ENCODE measurements at regions not wholly inside any gene's neighbourhood (a gene's known extent, or its start where the extent isn't known, plus 50 kb on each side); places are given as distances from the start of the nearest gene placed in this dataset.

GRCh38 chr20:24261351-24261750, 208.1 kb upstream of the SYNDIG1 start:
- DNase-seq (ENCODE audit: low spot score) = no peak

- peak; percentile 6 for DNase-seq (ENCODE audit: low spot score)
Observed at GRCh38 chr20:24257171-24257570, 212.3 kb upstream of the SYNDIG1 start.

GRCh38 chr20:24256307-24256706, 213.1 kb upstream of the SYNDIG1 start:
- DNase-seq (ENCODE audit: low spot score) = no peak

- DNase-seq (ENCODE audit: low spot score) = no peak
Observed at GRCh38 chr20:24254480-24254879, 214.9 kb upstream of the SYNDIG1 start.

- DNase-seq (ENCODE audit: low spot score) = no peak
Observed at GRCh38 chr20:24253321-24253720, 216.1 kb upstream of the SYNDIG1 start.

- DNase-seq (ENCODE audit: low spot score) = no peak
Observed at GRCh38 chr20:24245094-24245493, 224.3 kb upstream of the SYNDIG1 start.

- no peak for DNase-seq (ENCODE audit: low spot score)
Observed at GRCh38 chr20:24242763-24243162, 226.7 kb upstream of the SYNDIG1 start.

- DNase-seq (ENCODE audit: low spot score) = no peak
Observed at GRCh38 chr20:24241466-24241865, 228.0 kb upstream of the SYNDIG1 start.

GRCh38 chr20:24236963-24237362, 232.5 kb upstream of the SYNDIG1 start:
- DNase-seq (ENCODE audit: low spot score) = no peak

- DNase-seq (ENCODE audit: low spot score) = no peak
Observed at GRCh38 chr20:24236201-24236600, 233.2 kb upstream of the SYNDIG1 start.

GRCh38 chr20:24235296-24236175, 233.9 kb upstream of the SYNDIG1 start:
- DNase-seq (ENCODE audit: low spot score) = no peak

- no peak for DNase-seq (ENCODE audit: low spot score)
Observed at GRCh38 chr20:24227600-24227999, 239.0 kb upstream of the GGTLC1 start.

GRCh38 chr20:24212494-24212893, 223.9 kb upstream of the GGTLC1 start:
- DNase-seq (ENCODE audit: low spot score) = no peak

GRCh38 chr20:24211972-24212371, 223.4 kb upstream of the GGTLC1 start:
- no peak for DNase-seq (ENCODE audit: low spot score)

- DNase-seq (ENCODE audit: low spot score) = no peak
Observed at GRCh38 chr20:24210356-24210755, 221.8 kb upstream of the GGTLC1 start.

GRCh38 chr20:24208652-24209051, 220.1 kb upstream of the GGTLC1 start:
- DNase-seq (ENCODE audit: low spot score) = no peak

- no peak for DNase-seq (ENCODE audit: low spot score)
Observed at GRCh38 chr20:24207803-24208300, 219.3 kb upstream of the GGTLC1 start.

- DNase-seq (ENCODE audit: low spot score) = no peak
Observed at GRCh38 chr20:24206995-24207394, 218.4 kb upstream of the GGTLC1 start.

- DNase-seq (ENCODE audit: low spot score) = no peak
Observed at GRCh38 chr20:24203526-24204183, 215.1 kb upstream of the GGTLC1 start.

- DNase-seq (ENCODE audit: low spot score) = no peak
Observed at GRCh38 chr20:24199501-24199900, 210.9 kb upstream of the GGTLC1 start.

- no peak for DNase-seq (ENCODE audit: low spot score)
Observed at GRCh38 chr20:24194143-24194542, 205.6 kb upstream of the GGTLC1 start.

- DNase-seq (ENCODE audit: low spot score) = no peak
Observed at GRCh38 chr20:24190905-24191304, 202.3 kb upstream of the GGTLC1 start.

GRCh38 chr20:24185791-24186190, 197.2 kb upstream of the GGTLC1 start:
- DNase-seq (ENCODE audit: low spot score) = no peak
